IMR-90 (cell line): ENCODE measurements at regions not wholly inside any gene's neighbourhood (a gene's known extent, or its start where the extent isn't known, plus 50 kb on each side); places are given as distances from the start of the nearest gene placed in this dataset.

Experiments used
- CHD1 ChIP-seq: IDR thresholded peaks from 2 replicates; pipeline ENCODE4 v1.6.1; 2012; ENCODE audit warnings: low read depth, low read length, improper control_type of control experiment
- MAFK ChIP-seq: IDR thresholded peaks from 2 replicates; pipeline ENCODE4 v1.6.1; 2012; ENCODE audit warnings: low read depth, low read length, improper control_type of control experiment
- MAZ ChIP-seq: IDR thresholded peaks from 2 replicates; pipeline ENCODE4 v1.6.1; 2012; ENCODE audit warnings: low read depth, mild to moderate bottlenecking, low read length, improper control_type of control experiment, moderate library complexity, borderline replicate concordance
- POLR2A ChIP-seq: IDR thresholded peaks from 2 replicates; pipeline ENCODE4 v1.6.1; 2012; ENCODE audit warnings: mild to moderate bottlenecking, low read depth, low read length
- RAD21 ChIP-seq: IDR thresholded peaks from 2 replicates; pipeline ENCODE4 v1.6.1; 2012; ENCODE audit warnings: low read length, improper control_type of control experiment
- TF ChIP-seq, protein P1 (sequence below): conservative IDR thresholded peaks from 2 replicates; pipeline ENCODE4 v1.5.1; 2012; ENCODE audit warnings: mild to moderate bottlenecking, low read depth, low read length, improper control_type of control experiment
- TF ChIP-seq, protein P2 (sequence below): fragments of 150-350 bp; IDR thresholded peaks from 2 replicates; pipeline ENCODE4 v1.6.1; 2017; ENCODE audit warnings: mild to moderate bottlenecking, antibody characterized with exemption, low read length, low read depth

DNA sequence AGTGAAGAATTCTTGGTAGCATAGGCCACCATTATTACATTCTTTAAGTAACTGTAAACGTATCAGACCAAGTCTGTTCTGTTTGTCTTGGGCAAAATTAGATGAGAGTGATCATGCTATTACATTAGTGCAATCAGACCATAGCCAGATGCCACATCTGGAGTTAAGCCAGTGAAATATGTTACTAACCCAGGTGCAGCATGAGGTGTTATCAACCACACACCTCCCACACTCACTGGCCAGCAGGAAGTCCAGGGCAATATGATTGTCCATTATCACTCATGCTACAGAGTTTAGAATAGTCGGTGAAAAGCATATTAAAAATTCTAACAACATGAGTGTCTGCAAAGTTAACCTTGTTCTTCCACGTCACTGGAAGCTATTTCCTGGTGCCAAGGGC lies 119.4 kb downstream of the GPCPD1 start:
- TF ChIP-seq MAFK (no peak), RAD21 (no peak), POLR2A (no peak), MAZ (no peak), CHD1 (no peak)
- TF ChIP-seq, protein P1, sequence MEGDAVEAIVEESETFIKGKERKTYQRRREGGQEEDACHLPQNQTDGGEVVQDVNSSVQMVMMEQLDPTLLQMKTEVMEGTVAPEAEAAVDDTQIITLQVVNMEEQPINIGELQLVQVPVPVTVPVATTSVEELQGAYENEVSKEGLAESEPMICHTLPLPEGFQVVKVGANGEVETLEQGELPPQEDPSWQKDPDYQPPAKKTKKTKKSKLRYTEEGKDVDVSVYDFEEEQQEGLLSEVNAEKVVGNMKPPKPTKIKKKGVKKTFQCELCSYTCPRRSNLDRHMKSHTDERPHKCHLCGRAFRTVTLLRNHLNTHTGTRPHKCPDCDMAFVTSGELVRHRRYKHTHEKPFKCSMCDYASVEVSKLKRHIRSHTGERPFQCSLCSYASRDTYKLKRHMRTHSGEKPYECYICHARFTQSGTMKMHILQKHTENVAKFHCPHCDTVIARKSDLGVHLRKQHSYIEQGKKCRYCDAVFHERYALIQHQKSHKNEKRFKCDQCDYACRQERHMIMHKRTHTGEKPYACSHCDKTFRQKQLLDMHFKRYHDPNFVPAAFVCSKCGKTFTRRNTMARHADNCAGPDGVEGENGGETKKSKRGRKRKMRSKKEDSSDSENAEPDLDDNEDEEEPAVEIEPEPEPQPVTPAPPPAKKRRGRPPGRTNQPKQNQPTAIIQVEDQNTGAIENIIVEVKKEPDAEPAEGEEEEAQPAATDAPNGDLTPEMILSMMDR = no peak
- TF ChIP-seq, protein P2, sequence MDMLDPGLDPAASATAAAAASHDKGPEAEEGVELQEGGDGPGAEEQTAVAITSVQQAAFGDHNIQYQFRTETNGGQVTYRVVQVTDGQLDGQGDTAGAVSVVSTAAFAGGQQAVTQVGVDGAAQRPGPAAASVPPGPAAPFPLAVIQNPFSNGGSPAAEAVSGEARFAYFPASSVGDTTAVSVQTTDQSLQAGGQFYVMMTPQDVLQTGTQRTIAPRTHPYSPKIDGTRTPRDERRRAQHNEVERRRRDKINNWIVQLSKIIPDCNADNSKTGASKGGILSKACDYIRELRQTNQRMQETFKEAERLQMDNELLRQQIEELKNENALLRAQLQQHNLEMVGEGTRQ = no peak
